Urinary bladder (tissue), 3 donors: ENCODE measurements at regions not wholly inside any gene's neighbourhood (a gene's known extent, or its start where the extent isn't known, plus 50 kb on each side); places are given as distances from the start of the nearest gene placed in this dataset.
"Not testable (repeated sequence)": the region's sequence is repeated elsewhere in the genome, so short reads cannot be mapped to it uniquely, and the experiment has no call there.

ENCODE experiments used
- DNase-seq: peaks from one replicate; pipeline ENCODE4 v3.0.0-alpha.2; 2015; ENCODE audit errors: extremely low spot score
- H3K27ac ChIP-seq: one replicate; pipeline ENCODE4 v1.5.1; 2013; ENCODE audit warnings: low read depth, mild to moderate bottlenecking, moderate library complexity
- H3K36me3 ChIP-seq: one replicate; pipeline ENCODE4 v1.6.1; 2013; ENCODE audit warnings: mild to moderate bottlenecking, moderate library complexity; ENCODE audit not compliant: insufficient read depth
- H3K4me1 ChIP-seq: one replicate; pipeline ENCODE4 v1.6.1; 2013; ENCODE audit warnings: mild to moderate bottlenecking, moderate library complexity; ENCODE audit not compliant: insufficient read depth
- H3K4me3 ChIP-seq: one replicate; pipeline ENCODE4 v1.5.1; 2013; ENCODE audit warnings: low read depth, low read length
- WGBS: extraction: QIAGEN DNeasy Blood & Tissue Kit; methylation state at CpG from one replicate; pipeline ENCODE4 v1.1.7; 2013; 5-methylcytosine and 5-hydroxymethylcytosine counted together
- donor health status: healthy with polysubstance abuse.
- donor health status: healthy.

GRCh38 chr9:108441251-108441650, 414.5 kb downstream of the ACTL7B start:
- Histone ChIP-seq H3K27ac (no peak overlapping the region), H3K4me3 (no peak overlapping the region), H3K36me3 (no peaks in the 10 kb centered on the region), H3K4me1 (no peaks in the 10 kb centered on the region)
- WGBS, result 81% methylated on average over 3 of the region's 3 CpGs
- DNase-seq, result no peak

- H3K27ac ChIP-seq, result no peak overlapping the region
Observed at GRCh38 chr9:108439947-108440346, 415.8 kb downstream of the ACTL7B start.

GRCh38 chr9:108437656-108438055, 418.1 kb downstream of the ACTL7B start:
- Histone ChIP-seq H3K27ac (no peak overlapping the region), H3K4me3 (no peak overlapping the region), H3K36me3 (no peaks in the 10 kb centered on the region), H3K4me1 (no peaks in the 10 kb centered on the region)
- 93% methylated on average over 1 of the region's 1 CpG for WGBS
- DNase-seq, result no peak

More at GRCh38 chr9:108439947-108440346, 415.8 kb downstream of the ACTL7B start:
- no peak overlapping the region for H3K4me3 ChIP-seq
- no peak for DNase-seq
- H3K4me1 ChIP-seq, result no peaks in the 10 kb centered on the region
- H3K36me3 ChIP-seq, result no peaks in the 10 kb centered on the region
- WGBS, result 54% methylated on average over 3 of the region's 3 CpGs

- Histone ChIP-seq H3K4me3 (no peak overlapping the region), H3K4me1 (no peaks in the 10 kb centered on the region), H3K36me3 (no peaks in the 10 kb centered on the region), H3K27ac (no peak overlapping the region)
- DNase-seq, result no peak
- WGBS, result 91% methylated on average over 4 of the region's 4 CpGs
Observed at GRCh38 chr9:108436448-108436847, 419.3 kb downstream of the ACTL7B start.

GRCh38 chr9:108434502-108434901, 421.3 kb downstream of the ACTL7B start:
- H3K4me1 ChIP-seq, result no peaks in the 10 kb centered on the region
- WGBS, result 82% methylated on average over 2 of the region's 2 CpGs
- H3K36me3 ChIP-seq, result no peaks in the 10 kb centered on the region
- H3K27ac ChIP-seq, result no peak overlapping the region
- no peak for DNase-seq
- no peak overlapping the region for H3K4me3 ChIP-seq

GRCh38 chr9:108434036-108434435, 421.8 kb downstream of the ACTL7B start:
- H3K27ac ChIP-seq, result no peak overlapping the region
- H3K4me3 ChIP-seq, result no peak overlapping the region
- no peaks in the 10 kb centered on the region for H3K36me3 ChIP-seq
- H3K4me1 ChIP-seq, result no peaks in the 10 kb centered on the region
- no peak for DNase-seq
- 79% methylated on average over 2 of the region's 2 CpGs for WGBS

GRCh38 chr9:108430655-108431054, 425.1 kb downstream of the ACTL7B start:
- H3K4me3 ChIP-seq, result no peak overlapping the region
- H3K36me3 ChIP-seq, result no peaks in the 10 kb centered on the region
- H3K4me1 ChIP-seq, result no peaks in the 10 kb centered on the region
- no peak for DNase-seq
- H3K27ac ChIP-seq, result no peak overlapping the region
- WGBS, result 98% methylated on average over 2 of the region's 2 CpGs

- H3K4me1 ChIP-seq, result no peaks in the 10 kb centered on the region
- H3K36me3 ChIP-seq, result no peaks in the 10 kb centered on the region
- 95% methylated on average over 3 of the region's 3 CpGs for WGBS
- H3K4me3 ChIP-seq, result no peak overlapping the region
- DNase-seq, result no peak
- no peak overlapping the region for H3K27ac ChIP-seq
Observed at GRCh38 chr9:108427751-108428150, 428.0 kb downstream of the ACTL7B start.

- H3K4me1 ChIP-seq, H3K36me3 ChIP-seq, H3K4me3 ChIP-seq, H3K27ac ChIP-seq, DNase-seq: not testable (repeated sequence)
- WGBS, result 88% methylated on average over 3 of the region's 3 CpGs
Observed at GRCh38 chr9:108426421-108426940, 429.3 kb downstream of the ACTL7B start.

- DNase-seq, result no peak
- no peaks in the 10 kb centered on the region for H3K36me3 ChIP-seq
- no peaks in the 10 kb centered on the region for H3K4me1 ChIP-seq
- no peak overlapping the region for H3K4me3 ChIP-seq
- H3K27ac ChIP-seq, result no peak overlapping the region
- WGBS, result 75% methylated on average over 9 of the region's 9 CpGs
Observed at GRCh38 chr9:108423433-108423832, 432.4 kb downstream of the ACTL7B start.

- DNase-seq, result no peak
- no peak overlapping the region for H3K4me3 ChIP-seq
Observed at GRCh38 chr9:108419379-108419778, 436.4 kb downstream of the ACTL7B start.

GRCh38 chr9:108417726-108418125, 438.1 kb downstream of the ACTL7B start:
- Histone ChIP-seq H3K27ac (no peak overlapping the region), H3K4me1 (no peaks in the 10 kb centered on the region), H3K4me3 (no peak overlapping the region), H3K36me3 (no peaks in the 10 kb centered on the region)
- 93% methylated on average over 1 of the region's 1 CpG for WGBS
- DNase-seq, result no peak

More at GRCh38 chr9:108419379-108419778, 436.4 kb downstream of the ACTL7B start:
- Histone ChIP-seq H3K4me1 (no peaks in the 10 kb centered on the region), H3K36me3 (no peaks in the 10 kb centered on the region), H3K27ac (no peak overlapping the region)

GRCh38 chr9:108417312-108417711, 438.5 kb downstream of the ACTL7B start:
- Histone ChIP-seq H3K36me3 (no peaks in the 10 kb centered on the region), H3K4me1 (no peaks in the 10 kb centered on the region), H3K27ac (no peak overlapping the region), H3K4me3 (no peak overlapping the region)
- 100% methylated on average over 1 of the region's 1 CpG for WGBS
- no peak for DNase-seq

- H3K36me3 ChIP-seq, result no peaks in the 10 kb centered on the region
- DNase-seq, result no peak
- no peaks in the 10 kb centered on the region for H3K4me1 ChIP-seq
- no peak overlapping the region for H3K4me3 ChIP-seq
- 89% methylated on average over 2 of the region's 2 CpGs for WGBS
- H3K27ac ChIP-seq, result no peak overlapping the region
Observed at GRCh38 chr9:108416324-108416723, 439.5 kb downstream of the ACTL7B start.

- H3K27ac ChIP-seq, result no peak overlapping the region
- H3K4me3 ChIP-seq, result no peak overlapping the region
- H3K36me3 ChIP-seq, result no peaks in the 10 kb centered on the region
- H3K4me1 ChIP-seq, result no peaks in the 10 kb centered on the region
- WGBS, result 89% methylated on average over 2 of the region's 2 CpGs
- no peak for DNase-seq
Observed at GRCh38 chr9:108413809-108414208, 442.0 kb downstream of the ACTL7B start.
